Nephron progenitor cell (in vitro differentiated cells): ENCODE measurements at regions not wholly inside any gene's neighbourhood (a gene's known extent, or its start where the extent isn't known, plus 50 kb on each side); places are given as distances from the start of the nearest gene placed in this dataset.

ENCODE experiments used
- DNase-seq: peaks from one replicate; pipeline ENCODE4 v3.0.0; 2021
- H3K27ac Mint-ChIP-seq: 2 replicates; pipeline ENCODE4 v1.8.0; 2021; ENCODE audit warnings: mild to moderate bottlenecking, moderate library complexity, mixed read lengths
- H3K27me3 Mint-ChIP-seq: 2 replicates; pipeline ENCODE4 v1.8.0; 2021; ENCODE audit warnings: mild to moderate bottlenecking, low read depth, mixed read lengths; ENCODE audit not compliant: poor library complexity
- H3K36me3 Mint-ChIP-seq: 2 replicates; pipeline ENCODE4 v1.8.0; 2021; ENCODE audit warnings: low read depth, mixed read lengths
- H3K4me1 Mint-ChIP-seq: 2 replicates; pipeline ENCODE4 v1.8.0; 2021; ENCODE audit warnings: mixed read lengths
- H3K4me3 Mint-ChIP-seq: 2 replicates; pipeline ENCODE4 v1.8.0; 2021; ENCODE audit warnings: mild to moderate bottlenecking, moderate library complexity, mixed read lengths
- H3K9me3 Mint-ChIP-seq: 2 replicates; pipeline ENCODE4 v1.8.0; 2021; ENCODE audit warnings: mild to moderate bottlenecking, moderate library complexity, mixed read lengths
- TF ChIP-seq, protein P1 (sequence below): fragments of 200-600 bp; sonication (generic); IDR thresholded peaks from 2 replicates; pipeline ENCODE4 v1.5.0; 2021; ENCODE audit warnings: antibody characterized with exemption

DNA sequence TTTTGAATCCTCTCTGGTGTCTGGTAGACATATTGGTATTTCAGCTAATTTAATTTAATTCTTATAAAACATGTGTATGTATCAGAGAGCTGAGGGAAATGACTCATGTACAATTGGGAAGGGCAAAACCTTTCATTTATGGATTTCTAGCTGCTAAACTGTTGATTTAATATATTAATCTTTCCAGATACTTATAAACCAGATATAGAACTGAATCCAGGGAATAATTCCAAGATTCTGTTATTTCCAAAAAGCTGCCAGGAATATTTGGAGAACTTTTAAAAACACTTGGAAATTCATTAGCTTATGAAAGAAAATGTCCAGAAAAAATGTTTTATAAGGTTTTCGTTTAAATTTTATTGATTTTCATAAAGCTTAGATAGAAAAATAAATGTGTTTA lies 295.5 kb downstream of the YTHDC2 start:
- Mint-ChIP-seq H3K27me3 (no peaks in the 10 kb centered on the region), H3K9me3 (no peaks in the 10 kb centered on the region), H3K4me1 (peaks cover 39% of the 10 kb centered on the region), H3K4me3 (no peak overlapping the region), H3K36me3 (no peaks in the 10 kb centered on the region), H3K27ac (no peak overlapping the region)
- TF ChIP-seq, protein P1, sequence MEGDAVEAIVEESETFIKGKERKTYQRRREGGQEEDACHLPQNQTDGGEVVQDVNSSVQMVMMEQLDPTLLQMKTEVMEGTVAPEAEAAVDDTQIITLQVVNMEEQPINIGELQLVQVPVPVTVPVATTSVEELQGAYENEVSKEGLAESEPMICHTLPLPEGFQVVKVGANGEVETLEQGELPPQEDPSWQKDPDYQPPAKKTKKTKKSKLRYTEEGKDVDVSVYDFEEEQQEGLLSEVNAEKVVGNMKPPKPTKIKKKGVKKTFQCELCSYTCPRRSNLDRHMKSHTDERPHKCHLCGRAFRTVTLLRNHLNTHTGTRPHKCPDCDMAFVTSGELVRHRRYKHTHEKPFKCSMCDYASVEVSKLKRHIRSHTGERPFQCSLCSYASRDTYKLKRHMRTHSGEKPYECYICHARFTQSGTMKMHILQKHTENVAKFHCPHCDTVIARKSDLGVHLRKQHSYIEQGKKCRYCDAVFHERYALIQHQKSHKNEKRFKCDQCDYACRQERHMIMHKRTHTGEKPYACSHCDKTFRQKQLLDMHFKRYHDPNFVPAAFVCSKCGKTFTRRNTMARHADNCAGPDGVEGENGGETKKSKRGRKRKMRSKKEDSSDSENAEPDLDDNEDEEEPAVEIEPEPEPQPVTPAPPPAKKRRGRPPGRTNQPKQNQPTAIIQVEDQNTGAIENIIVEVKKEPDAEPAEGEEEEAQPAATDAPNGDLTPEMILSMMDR = no peak
- no peak for DNase-seq

DNA sequence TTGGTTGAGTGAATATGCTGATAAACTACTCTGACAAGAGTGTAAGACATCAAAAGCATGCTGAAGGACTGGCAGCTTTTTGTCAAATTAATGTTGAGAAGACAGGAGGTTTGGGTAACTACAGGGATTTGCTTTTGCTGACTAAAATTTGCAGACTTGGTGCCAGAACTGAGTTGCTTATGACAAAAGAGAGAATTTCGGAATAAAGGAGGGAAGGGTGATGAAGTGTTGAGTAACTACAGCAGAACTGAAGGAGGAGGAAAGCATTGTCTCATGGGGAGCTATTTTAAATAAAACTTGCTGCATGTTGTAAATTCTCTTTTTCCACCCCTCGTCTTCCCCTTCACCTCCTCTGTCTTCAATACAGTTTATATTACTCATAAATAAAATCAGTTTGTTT lies 296.1 kb downstream of the YTHDC2 start:
- H3K9me3 Mint-ChIP-seq = no peaks in the 10 kb centered on the region
- no peak for DNase-seq
- H3K27ac Mint-ChIP-seq = no peak overlapping the region
- H3K4me1 Mint-ChIP-seq = peaks cover 39% of the 10 kb centered on the region
- H3K4me3 Mint-ChIP-seq = no peak overlapping the region
- TF ChIP-seq, protein P1 = no peak
- H3K36me3 Mint-ChIP-seq = no peaks in the 10 kb centered on the region
- no peaks in the 10 kb centered on the region for H3K27me3 Mint-ChIP-seq

DNA sequence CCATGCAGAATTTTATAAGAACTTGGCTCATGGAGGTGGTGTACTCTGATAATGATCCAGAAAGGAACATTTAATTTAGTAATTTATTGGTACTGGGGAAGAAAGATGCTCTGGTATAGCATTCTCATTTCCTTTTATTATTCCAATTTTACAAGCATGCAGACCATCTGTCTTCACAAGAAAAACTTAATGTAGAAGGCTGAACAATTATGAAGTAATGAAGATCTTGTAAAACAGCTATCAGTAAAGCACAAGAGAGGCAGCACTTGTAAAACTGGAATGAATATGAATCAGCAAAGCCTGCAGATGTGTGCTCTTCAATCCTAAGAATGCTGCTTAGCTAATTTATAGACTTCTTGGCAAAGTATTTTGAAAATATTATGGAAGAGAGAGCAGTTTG lies 300.0 kb downstream of the YTHDC2 start:
- peaks cover 3% of the 10 kb centered on the region for H3K4me1 Mint-ChIP-seq
- H3K9me3 Mint-ChIP-seq = no peaks in the 10 kb centered on the region
- H3K36me3 Mint-ChIP-seq = no peaks in the 10 kb centered on the region
- no peak overlapping the region for H3K4me3 Mint-ChIP-seq
- no peak overlapping the region for H3K27ac Mint-ChIP-seq
- no peak for DNase-seq
- H3K27me3 Mint-ChIP-seq = peaks cover 9% of the 10 kb centered on the region
- TF ChIP-seq, protein P1 = no peak

DNA sequence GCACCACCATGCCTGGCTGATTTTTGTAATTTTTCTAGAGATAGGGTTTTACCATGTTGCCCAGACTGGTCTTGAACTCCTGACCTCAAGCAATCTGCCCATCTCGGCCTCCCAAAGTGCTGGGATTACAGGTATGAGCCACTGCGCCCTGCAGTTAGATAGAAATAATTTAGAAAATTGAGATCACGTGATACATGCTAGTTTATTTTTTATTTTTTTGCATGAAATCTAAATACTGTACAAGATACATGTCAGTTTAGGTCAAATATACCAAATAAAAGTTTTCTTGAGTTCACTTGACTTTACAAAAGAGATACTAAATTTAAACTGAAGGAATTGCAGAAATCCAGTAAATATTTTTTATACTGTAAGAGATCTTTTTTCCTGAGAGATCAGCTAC lies 304.2 kb downstream of the YTHDC2 start:
- H3K9me3 Mint-ChIP-seq = peaks cover 7% of the 10 kb centered on the region
- H3K4me3 Mint-ChIP-seq = no peak overlapping the region
- H3K4me1 Mint-ChIP-seq = no peaks in the 10 kb centered on the region

DNA sequence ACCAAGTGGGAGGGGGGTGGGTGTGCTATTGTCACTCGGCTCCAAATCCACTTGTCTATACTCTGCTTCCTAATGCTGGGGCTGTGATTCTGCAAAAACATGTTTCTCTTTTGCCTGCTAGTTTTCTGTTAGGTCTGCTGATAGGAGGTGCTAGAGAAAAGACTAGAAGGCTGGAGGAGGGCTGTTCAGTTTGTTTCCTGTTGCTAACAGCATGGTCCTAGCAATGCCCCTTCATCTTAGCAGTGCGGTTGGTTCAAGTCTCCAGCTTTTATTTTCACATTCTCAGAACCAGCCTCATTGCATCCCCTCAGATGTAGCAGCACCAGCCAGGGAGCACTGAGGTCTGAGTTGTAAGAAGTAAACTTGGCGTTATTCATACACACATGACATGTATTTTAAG lies 310.2 kb downstream of the YTHDC2 start:
- peaks cover 7% of the 10 kb centered on the region for H3K9me3 Mint-ChIP-seq
- no peaks in the 10 kb centered on the region for H3K36me3 Mint-ChIP-seq
- no peaks in the 10 kb centered on the region for H3K4me1 Mint-ChIP-seq
- H3K4me3 Mint-ChIP-seq = no peak overlapping the region
- H3K27ac Mint-ChIP-seq = no peak overlapping the region
- TF ChIP-seq, protein P1 = no peak
- H3K27me3 Mint-ChIP-seq = no peaks in the 10 kb centered on the region
- DNase-seq = no peak

More for the DNA sequence above, 304.2 kb downstream of the YTHDC2 start:
- Mint-ChIP-seq H3K36me3 (no peaks in the 10 kb centered on the region), H3K27ac (no peak overlapping the region), H3K27me3 (peaks cover 9% of the 10 kb centered on the region)
- DNase-seq = no peak
- TF ChIP-seq, protein P1 = no peak

DNA sequence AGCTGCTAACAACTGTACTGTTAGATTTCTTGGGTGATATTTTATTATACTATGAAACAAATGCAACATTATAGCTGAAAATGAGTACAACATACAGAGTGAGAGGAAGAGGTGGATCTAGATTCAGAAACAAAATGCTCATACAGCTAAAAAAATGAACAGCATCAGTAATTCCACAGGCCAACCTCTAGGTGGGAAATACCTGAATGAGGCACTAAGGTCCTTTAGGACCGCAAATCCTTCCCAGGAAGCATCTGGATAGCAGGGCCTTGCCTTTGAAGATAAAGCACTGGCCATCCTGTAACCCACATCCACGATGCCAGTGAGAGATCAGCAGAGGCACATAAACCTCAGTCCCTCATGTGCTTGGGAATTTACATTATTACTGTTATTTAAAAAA lies 310.8 kb downstream of the YTHDC2 start:
- Mint-ChIP-seq H3K9me3 (peaks cover 5% of the 10 kb centered on the region), H3K27ac (no peak overlapping the region), H3K36me3 (no peaks in the 10 kb centered on the region), H3K27me3 (no peaks in the 10 kb centered on the region), H3K4me1 (no peaks in the 10 kb centered on the region), H3K4me3 (no peak overlapping the region)
- TF ChIP-seq, protein P1 = no peak
- no peak for DNase-seq
